ENCODE measurements at regions not wholly inside any gene's neighbourhood (a gene's known extent, or its start where the extent isn't known, plus 50 kb on each side); places are given as distances from the start of the nearest gene placed in this dataset.

DNA sequence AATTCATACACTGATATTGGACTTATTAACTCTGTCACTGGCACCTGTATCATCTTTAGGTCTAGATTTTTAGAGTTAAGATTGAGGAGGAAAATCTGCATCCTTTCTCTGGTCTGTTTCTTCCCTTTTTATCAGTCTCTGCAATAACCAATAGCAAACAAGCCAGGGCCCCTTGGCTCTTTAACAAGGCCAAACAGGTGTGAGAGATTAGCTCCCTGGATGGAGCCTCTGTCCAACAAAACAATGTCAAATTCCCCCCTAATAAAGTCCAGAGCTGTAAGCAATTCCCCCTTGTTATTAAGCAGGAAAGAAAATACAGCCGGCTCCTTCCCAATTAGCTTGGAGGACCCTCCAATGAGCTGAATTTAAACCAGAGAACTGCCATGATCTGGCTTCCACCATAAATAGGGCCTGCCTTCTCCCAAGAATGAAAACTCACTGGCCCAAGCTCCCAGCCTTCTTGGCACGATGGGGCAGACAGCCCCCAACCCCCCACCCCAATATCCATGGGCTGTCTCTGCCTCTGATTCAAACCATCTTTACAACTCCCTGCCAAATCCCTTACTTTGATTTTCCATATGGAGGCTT lies 56.1 kb upstream of the SOX9 start:
- no peak for DNase-seq

- DNase-seq = no peak
Measured at GRCh38 chr17:72065556-72065955, 55.3 kb upstream of the SOX9 start.

- DNase-seq = no peak
Measured at GRCh38 chr17:72068643-72069042, 52.2 kb upstream of the SOX9 start.

DNA sequence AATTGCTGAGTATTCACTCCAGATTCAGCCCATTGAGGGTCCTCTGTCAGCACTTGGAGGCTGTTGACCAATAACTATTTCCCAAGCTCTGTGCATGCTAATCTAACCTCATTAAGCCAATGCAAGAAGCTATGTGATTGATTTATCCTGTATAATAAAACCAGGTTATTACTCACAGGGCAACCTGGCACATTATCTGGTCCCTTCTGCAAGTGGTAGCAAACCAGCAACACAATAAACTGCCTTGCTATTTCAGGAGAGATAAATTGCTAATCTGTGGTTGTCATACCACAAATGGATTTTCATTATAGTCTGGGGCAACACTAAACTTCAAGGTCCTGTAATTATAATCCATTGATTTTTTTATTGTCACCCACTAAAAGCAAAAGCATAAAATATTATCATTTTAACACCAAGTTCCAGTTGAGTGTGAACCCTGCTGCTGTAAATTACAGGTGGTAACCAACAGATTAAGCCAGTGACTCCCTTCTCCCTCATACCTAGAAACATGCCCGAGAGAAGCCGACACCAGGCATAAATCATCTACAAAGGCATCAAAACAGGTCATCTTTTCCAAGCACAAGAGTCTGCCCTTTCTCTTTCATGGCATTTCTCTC lies 51.1 kb upstream of the SOX9 start:
- DNase-seq = no peak
